ENCODE measurements at regions not wholly inside any gene's neighbourhood (a gene's known extent, or its start where the extent isn't known, plus 50 kb on each side); places are given as distances from the start of the nearest gene placed in this dataset.
"Not testable (repeated sequence)": the region's sequence is repeated elsewhere in the genome, so short reads cannot be mapped to it uniquely, and the experiment has no call there.

DNA sequence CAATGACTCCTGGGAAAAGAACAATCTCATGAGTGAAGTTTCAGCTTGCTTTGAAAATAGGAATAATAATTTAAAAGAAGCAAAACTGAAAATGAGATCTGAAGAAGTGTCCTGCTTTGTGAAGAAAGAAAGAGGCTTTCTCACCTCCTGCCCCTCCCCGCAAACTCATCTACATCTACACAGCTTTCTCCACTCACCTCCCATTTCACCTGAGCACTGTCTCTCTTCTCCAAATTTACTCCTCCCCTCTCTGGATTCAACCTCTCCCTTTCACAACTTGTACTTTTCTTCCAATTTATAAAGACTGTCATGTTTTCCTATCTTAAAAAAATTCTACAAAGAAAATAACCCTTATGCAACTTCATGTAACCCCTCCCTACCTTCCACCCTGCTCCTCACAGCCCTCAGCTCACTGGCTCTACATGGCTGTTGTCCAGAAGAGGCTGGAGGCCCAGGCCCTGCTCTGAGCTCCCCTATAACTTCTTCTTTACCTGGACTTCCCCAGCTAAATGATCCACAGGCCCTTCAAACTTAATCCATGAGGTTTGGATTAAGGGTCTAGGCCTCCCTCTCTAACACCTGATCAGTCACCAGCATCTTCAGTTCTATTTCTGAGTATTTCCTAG lies 188.3 kb upstream of the VIPR2 start:
- TF ChIP-seq, protein P1, sequence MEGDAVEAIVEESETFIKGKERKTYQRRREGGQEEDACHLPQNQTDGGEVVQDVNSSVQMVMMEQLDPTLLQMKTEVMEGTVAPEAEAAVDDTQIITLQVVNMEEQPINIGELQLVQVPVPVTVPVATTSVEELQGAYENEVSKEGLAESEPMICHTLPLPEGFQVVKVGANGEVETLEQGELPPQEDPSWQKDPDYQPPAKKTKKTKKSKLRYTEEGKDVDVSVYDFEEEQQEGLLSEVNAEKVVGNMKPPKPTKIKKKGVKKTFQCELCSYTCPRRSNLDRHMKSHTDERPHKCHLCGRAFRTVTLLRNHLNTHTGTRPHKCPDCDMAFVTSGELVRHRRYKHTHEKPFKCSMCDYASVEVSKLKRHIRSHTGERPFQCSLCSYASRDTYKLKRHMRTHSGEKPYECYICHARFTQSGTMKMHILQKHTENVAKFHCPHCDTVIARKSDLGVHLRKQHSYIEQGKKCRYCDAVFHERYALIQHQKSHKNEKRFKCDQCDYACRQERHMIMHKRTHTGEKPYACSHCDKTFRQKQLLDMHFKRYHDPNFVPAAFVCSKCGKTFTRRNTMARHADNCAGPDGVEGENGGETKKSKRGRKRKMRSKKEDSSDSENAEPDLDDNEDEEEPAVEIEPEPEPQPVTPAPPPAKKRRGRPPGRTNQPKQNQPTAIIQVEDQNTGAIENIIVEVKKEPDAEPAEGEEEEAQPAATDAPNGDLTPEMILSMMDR (IDR thresholded peaks at IDR 0.05) = not testable (repeated sequence)
- TF ChIP-seq ZFX (IDR thresholded peaks at IDR 0.05; ENCODE audit: borderline replicate concordance) = not testable (repeated sequence)
